Calu3 (cell line): ENCODE measurements at regions not wholly inside any gene's neighbourhood (a gene's known extent, or its start where the extent isn't known, plus 50 kb on each side); places are given as distances from the start of the nearest gene placed in this dataset.

ENCODE experiments used
- BruUV-seq: library from RNA; stranded (reverse); fragments of 400-500 nt; replicated peaks from 2 replicates; lab custom pipeline; 2021; lab: Mats Ljungman, UMichigan
- CTCF ChIA-PET: fragments of 300-600 bp; sonication (Branson Sonifier 250); formaldehyde crosslinking; loops from one replicate; lab custom pipeline; 2022; ENCODE audit warnings: antibody characterized with exemption; lab: Charles Lee
- DNase-seq: peaks from one replicate; pipeline ENCODE4 v3.0.0; 2022
- H3K27ac Mint-ChIP-seq: one replicate; pipeline ENCODE4 v1.8.0; 2022; ENCODE audit warnings: mixed read lengths; ENCODE audit not compliant: unreplicated experiment
- H3K27me3 Mint-ChIP-seq: one replicate; pipeline ENCODE4 v1.8.0; 2022; ENCODE audit warnings: mixed read lengths; ENCODE audit not compliant: unreplicated experiment
- H3K36me3 Mint-ChIP-seq: one replicate; pipeline ENCODE4 v1.8.0; 2022; ENCODE audit warnings: mild to moderate bottlenecking, moderate library complexity, mixed read lengths; ENCODE audit not compliant: insufficient read depth, unreplicated experiment
- H3K4me1 Mint-ChIP-seq: one replicate; pipeline ENCODE4 v1.8.0; 2022; ENCODE audit warnings: mild to moderate bottlenecking, low read depth, mixed read lengths; ENCODE audit not compliant: unreplicated experiment
- H3K4me3 Mint-ChIP-seq: one replicate; pipeline ENCODE4 v1.8.0; 2022; ENCODE audit warnings: mild to moderate bottlenecking, low read depth, moderate library complexity, mixed read lengths; ENCODE audit not compliant: unreplicated experiment
- H3K9me3 Mint-ChIP-seq: one replicate; pipeline ENCODE4 v1.8.0; 2022; ENCODE audit warnings: low read depth, mixed read lengths; ENCODE audit not compliant: unreplicated experiment
- intact Hi-C: fragments of 100-400 bp; cut with micrococcal nuclease; formaldehyde crosslinking; loops from one replicate; pipeline ENCODE4 v1.10.0; 2022; ENCODE audit not compliant: unreplicated experiment
- TF ChIP-seq, protein P1 (sequence below): fragments of 200-600 bp; IDR thresholded peaks from one replicate; pipeline ENCODE4 v1.8.0; 2022; ENCODE audit warnings: antibody characterized with exemption; ENCODE audit not compliant: unreplicated experiment

DNA sequence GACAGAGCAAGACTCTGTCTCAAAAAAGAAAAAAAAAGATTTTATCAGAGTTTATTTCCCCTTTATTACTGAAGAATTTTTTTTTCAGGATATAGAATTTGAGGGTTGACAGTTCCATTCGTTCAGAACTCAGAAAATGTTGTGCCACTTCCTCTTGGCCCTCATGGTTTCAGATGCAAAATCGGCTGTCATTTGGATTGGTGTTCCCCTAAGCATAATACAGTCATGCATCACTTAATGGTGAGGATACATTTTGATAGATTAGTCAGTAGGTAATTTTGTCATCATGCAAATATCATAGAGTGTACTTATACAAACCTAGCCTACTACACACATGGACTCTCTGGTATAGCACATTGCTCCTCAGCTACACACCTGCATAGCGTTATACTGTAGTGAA, 263.9 kb upstream of the RTL1 start:
- no peaks in the 10 kb centered on the region for H3K36me3 Mint-ChIP-seq

DNA sequence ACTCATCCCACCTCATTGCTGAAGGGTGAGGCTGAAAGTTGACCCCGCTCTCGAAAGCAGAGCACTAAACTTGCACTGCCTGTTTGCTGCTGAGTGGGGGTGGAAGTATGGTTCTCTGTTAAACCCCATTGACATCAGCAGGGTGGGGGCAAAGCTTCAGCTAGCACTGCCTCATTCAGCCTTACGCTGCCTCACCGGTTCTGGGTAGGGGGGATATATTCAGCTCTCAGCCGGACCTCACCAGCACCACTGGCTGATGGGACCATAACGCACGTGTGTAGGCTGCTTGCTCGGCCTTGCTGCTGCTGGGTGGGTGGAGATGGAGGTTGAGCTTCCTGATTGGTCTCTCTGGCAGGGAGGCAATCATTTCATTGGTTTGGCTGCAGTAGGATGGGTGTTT, 265.7 kb upstream of the RTL1 start:
- CTCF ChIA-PET = no interaction called here
- Mint-ChIP-seq H3K9me3 (peaks cover 18% of the 10 kb centered on the region), H3K4me3 (no peak overlapping the region), H3K36me3 (no peaks in the 10 kb centered on the region), H3K4me1 (no peaks in the 10 kb centered on the region), H3K27ac (no peak overlapping the region), H3K27me3 (no peaks in the 10 kb centered on the region)
- no peak for DNase-seq
- intact Hi-C loops = no loop called here
- BruUV-seq = no TSS peak
- TF ChIP-seq, protein P1, sequence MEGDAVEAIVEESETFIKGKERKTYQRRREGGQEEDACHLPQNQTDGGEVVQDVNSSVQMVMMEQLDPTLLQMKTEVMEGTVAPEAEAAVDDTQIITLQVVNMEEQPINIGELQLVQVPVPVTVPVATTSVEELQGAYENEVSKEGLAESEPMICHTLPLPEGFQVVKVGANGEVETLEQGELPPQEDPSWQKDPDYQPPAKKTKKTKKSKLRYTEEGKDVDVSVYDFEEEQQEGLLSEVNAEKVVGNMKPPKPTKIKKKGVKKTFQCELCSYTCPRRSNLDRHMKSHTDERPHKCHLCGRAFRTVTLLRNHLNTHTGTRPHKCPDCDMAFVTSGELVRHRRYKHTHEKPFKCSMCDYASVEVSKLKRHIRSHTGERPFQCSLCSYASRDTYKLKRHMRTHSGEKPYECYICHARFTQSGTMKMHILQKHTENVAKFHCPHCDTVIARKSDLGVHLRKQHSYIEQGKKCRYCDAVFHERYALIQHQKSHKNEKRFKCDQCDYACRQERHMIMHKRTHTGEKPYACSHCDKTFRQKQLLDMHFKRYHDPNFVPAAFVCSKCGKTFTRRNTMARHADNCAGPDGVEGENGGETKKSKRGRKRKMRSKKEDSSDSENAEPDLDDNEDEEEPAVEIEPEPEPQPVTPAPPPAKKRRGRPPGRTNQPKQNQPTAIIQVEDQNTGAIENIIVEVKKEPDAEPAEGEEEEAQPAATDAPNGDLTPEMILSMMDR = no peak

More for the DNA sequence above, 263.9 kb upstream of the RTL1 start:
- intact Hi-C loops = no loop called here
- H3K4me1 Mint-ChIP-seq = no peaks in the 10 kb centered on the region
- H3K4me3 Mint-ChIP-seq = no peak overlapping the region
- no peak overlapping the region for H3K27ac Mint-ChIP-seq
- BruUV-seq = no TSS peak
- no peaks in the 10 kb centered on the region for H3K27me3 Mint-ChIP-seq
- no peak for DNase-seq
- CTCF ChIA-PET = no interaction called here
- H3K9me3 Mint-ChIP-seq = peaks cover 16% of the 10 kb centered on the region
- TF ChIP-seq, protein P1 = no peak

DNA sequence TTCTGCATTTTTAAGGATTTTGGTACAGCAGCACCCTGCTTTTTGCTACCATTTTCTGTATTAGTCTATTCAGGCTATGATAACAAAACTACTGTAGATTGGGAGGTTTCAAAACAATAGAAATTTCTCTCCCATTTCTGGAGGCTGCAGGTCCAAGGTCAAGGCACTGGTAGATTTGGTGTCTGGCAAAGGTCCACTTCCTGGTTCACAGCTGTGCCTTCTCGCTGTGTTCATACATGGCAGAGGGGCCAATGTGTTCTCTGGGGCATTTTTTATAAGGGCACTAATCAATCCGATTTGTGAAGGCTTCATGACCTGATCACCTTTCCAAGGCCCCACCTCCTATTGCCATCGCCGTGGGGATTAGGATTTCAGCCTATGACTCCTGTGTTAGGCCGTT, 268.1 kb upstream of the RTL1 start:
- TF ChIP-seq, protein P1 = no peak
- Mint-ChIP-seq H3K4me1 (peaks cover 9% of the 10 kb centered on the region), H3K36me3 (no peaks in the 10 kb centered on the region), H3K27me3 (no peaks in the 10 kb centered on the region), H3K27ac (no peak overlapping the region), H3K4me3 (no peak overlapping the region), H3K9me3 (peaks cover 16% of the 10 kb centered on the region)
- BruUV-seq = no TSS peak
- DNase-seq = no peak
- CTCF ChIA-PET = no interaction called here
- intact Hi-C loops = no loop called here

DNA sequence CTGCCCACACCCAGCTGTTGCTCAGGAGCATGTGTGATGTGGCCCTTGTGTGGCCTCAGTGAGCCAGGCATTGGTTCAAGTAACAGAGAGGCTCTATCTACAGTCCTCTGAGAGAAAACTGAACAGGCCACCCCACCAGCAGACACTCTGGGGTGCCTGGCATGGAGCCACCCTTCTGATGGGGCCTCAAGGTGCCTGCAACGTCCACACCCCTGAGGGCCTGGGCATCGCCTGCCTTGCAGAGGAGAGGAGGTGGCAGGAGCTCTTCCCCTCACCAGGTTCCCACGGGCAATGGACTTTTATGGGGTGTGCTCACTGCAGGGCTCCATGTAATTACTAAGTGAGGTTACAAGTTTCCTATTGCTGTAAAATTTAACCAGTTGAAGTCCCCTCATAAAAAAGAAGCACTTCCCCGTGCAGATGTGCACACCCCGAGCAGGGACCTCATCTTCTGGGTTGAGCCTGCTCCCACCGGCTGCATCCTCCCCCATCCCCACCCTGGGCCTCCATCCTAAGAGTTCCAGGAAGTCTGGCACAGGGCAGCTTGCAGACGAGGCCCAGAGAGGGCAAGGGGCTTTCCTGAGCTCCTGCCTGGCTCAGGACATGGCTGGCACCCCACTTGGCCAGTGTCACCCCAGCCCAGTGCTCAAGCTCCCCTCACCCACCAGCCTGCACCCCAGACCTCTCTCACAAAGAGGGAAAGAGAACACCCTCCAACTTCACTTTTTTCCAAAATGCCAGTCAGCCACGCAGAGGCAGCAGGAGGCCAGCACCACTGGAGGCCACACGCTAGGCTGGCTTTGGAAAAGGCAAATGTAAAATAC, 270.4 kb upstream of the RTL1 start:
- Mint-ChIP-seq H3K4me1 (peaks cover 9% of the 10 kb centered on the region), H3K27me3 (no peaks in the 10 kb centered on the region), H3K36me3 (no peaks in the 10 kb centered on the region), H3K9me3 (peaks cover 9% of the 10 kb centered on the region), H3K27ac (no peak overlapping the region), H3K4me3 (no peak overlapping the region)
- CTCF ChIA-PET = no interaction called here
- TF ChIP-seq, protein P1 = no peak
- no peak for DNase-seq
- BruUV-seq = no TSS peak
- intact Hi-C loops = no loop called here
